MM.1S (cell line): ENCODE measurements at regions not wholly inside any gene's neighbourhood (a gene's known extent, or its start where the extent isn't known, plus 50 kb on each side); places are given as distances from the start of the nearest gene placed in this dataset.
"Not testable (repeated sequence)": the region's sequence is repeated elsewhere in the genome, so short reads cannot be mapped to it uniquely, and the experiment has no call there.

Experiments used
- DNase-seq: peaks from one replicate; pipeline ENCODE4 v3.0.0-alpha.2; 2015
- H2AFZ ChIP-seq: fragments of 300-600 bp; sonication (generic); 2 replicates; pipeline ENCODE4 v1.6.0; 2016; ENCODE audit warnings: antibody characterized with exemption, low read length
- H3F3A ChIP-seq: fragments of 300-600 bp; sonication (generic); 2 replicates; pipeline ENCODE4 v1.6.1; 2016; ENCODE audit warnings: mild to moderate bottlenecking, antibody characterized with exemption, low read length, moderate library complexity, mixed read lengths; ENCODE audit not compliant: insufficient read depth
- H3K27ac ChIP-seq: fragments of 300-600 bp; sonication (generic); 2 replicates; pipeline ENCODE4 v1.5.1; 2016; ENCODE audit warnings: mild to moderate bottlenecking, low read length
- H3K27me3 ChIP-seq: fragments of 300-600 bp; sonication (generic); replicated peaks from 2 replicates; pipeline ENCODE4 v1.6.0; 2016; ENCODE audit warnings: low read length; ENCODE audit not compliant: insufficient read depth
- H3K36me3 ChIP-seq: fragments of 300-600 bp; sonication (generic); replicated peaks from 2 replicates; pipeline ENCODE4 v1.6.1; 2016; ENCODE audit warnings: mild to moderate bottlenecking, low read length, mixed read lengths; ENCODE audit not compliant: insufficient read depth
- H3K4me1 ChIP-seq: fragments of 300-600 bp; sonication (generic); 2 replicates; pipeline ENCODE4 v1.6.1; 2016; ENCODE audit warnings: low read length, mixed read lengths
- H3K4me2 ChIP-seq: fragments of 300-600 bp; sonication (generic); 2 replicates; pipeline ENCODE4 v1.6.0; 2016; ENCODE audit warnings: low read depth, low read length
- H3K4me3 ChIP-seq: fragments of 300-600 bp; sonication (generic); 2 replicates; pipeline ENCODE4 v1.5.1; 2016; ENCODE audit warnings: low read length, mixed read lengths
- H3K79me2 ChIP-seq: fragments of 300-600 bp; sonication (generic); 2 replicates; pipeline ENCODE4 v1.6.1; 2016; ENCODE audit warnings: mixed run types, low read length, mixed read lengths
- H3K9ac ChIP-seq: fragments of 300-600 bp; sonication (generic); 2 replicates; pipeline ENCODE4 v1.6.1; 2016; ENCODE audit warnings: low read length, mixed read lengths
- H3K9me2 ChIP-seq: fragments of 300-600 bp; sonication (generic); replicated peaks from 2 replicates; pipeline ENCODE4 v1.6.1; 2016; ENCODE audit warnings: mild to moderate bottlenecking, low read length, mixed read lengths; ENCODE audit not compliant: insufficient read depth
- H3K9me3 ChIP-seq: fragments of 300-600 bp; sonication (generic); replicated peaks from 2 replicates; pipeline ENCODE4 v1.6.1; 2016; ENCODE audit warnings: mild to moderate bottlenecking, low read length, mixed read lengths; ENCODE audit not compliant: insufficient read depth
- H4K20me1 ChIP-seq: fragments of 300-600 bp; sonication (generic); 2 replicates; pipeline ENCODE4 v1.6.1; 2016; ENCODE audit warnings: mild to moderate bottlenecking, low read length, moderate library complexity, mixed read lengths; ENCODE audit not compliant: insufficient read depth
- CTCF ChIP-seq: fragments of 300-600 bp; sonication (generic); IDR thresholded peaks from 2 replicates; pipeline ENCODE4 v1.5.1; 2016; ENCODE audit warnings: antibody characterized with exemption, low read length, mixed read lengths
- EZH2 ChIP-seq: fragments of 300-600 bp; sonication (generic); optimal IDR thresholded peaks from 2 replicates; pipeline ENCODE3; 2017; ENCODE audit warnings: low read depth, mild to moderate bottlenecking, antibody characterized with exemption, low read length, mixed read lengths
- EZH2phosphoT487 ChIP-seq: fragments of 300-600 bp; sonication (generic); IDR thresholded peaks from 2 replicates; pipeline ENCODE4 v1.6.1; 2018; ENCODE audit warnings: antibody characterized with exemption, low read length

- Histone ChIP-seq H3K27ac (peak overlapping the region; percentile 85), H3F3A (peaks cover 46% of the 10 kb centered on the region), H3K4me2 (peak overlapping the region; percentile 70), H4K20me1 (no peaks in the 10 kb centered on the region), H3K36me3 (no peaks in the 10 kb centered on the region), H3K9ac (peak overlapping the region; percentile 50), H3K9me3 (no peaks in the 10 kb centered on the region), H2AFZ (peak overlapping the region; percentile 55; the same call in 1 of the 2 replicates), H3K9me2 (no peaks in the 10 kb centered on the region), H3K27me3 (no peaks in the 10 kb centered on the region), H3K79me2 (peaks cover 16% of the 10 kb centered on the region; the same call in 1 of the 2 replicates), H3K4me1 (peaks cover 75% of the 10 kb centered on the region), H3K4me3 (no peak overlapping the region; the same call in 1 of the 2 replicates)
- DNase-seq: no peak
- TF ChIP-seq EZH2: no peak
Observed at GRCh38 chr1:178580876-178581275, 68.0 kb downstream of the TEX35 start.

GRCh38 chr1:178581351-178582303, 68.7 kb downstream of the TEX35 start:
- no peak for TF ChIP-seq EZH2phosphoT487
- no peak for TF ChIP-seq EZH2
- TF ChIP-seq CTCF: peak; percentile 28
- Histone ChIP-seq H2AFZ (peak overlapping the region; percentile 55; the same call in 1 of the 2 replicates), H3K9me3 (no peaks in the 10 kb centered on the region), H3K27me3 (no peaks in the 10 kb centered on the region), H4K20me1 (no peaks in the 10 kb centered on the region), H3F3A (peaks cover 46% of the 10 kb centered on the region), H3K79me2 (peaks cover 11% of the 10 kb centered on the region; the same call in 1 of the 2 replicates), H3K36me3 (no peaks in the 10 kb centered on the region), H3K27ac (peak overlapping the region; percentile 85), H3K9ac (peak overlapping the region; percentile 50; the same call in 1 of the 2 replicates), H3K9me2 (no peaks in the 10 kb centered on the region), H3K4me3 (peak overlapping the region; percentile 10), H3K4me2 (peak overlapping the region; percentile 70), H3K4me1 (peaks cover 68% of the 10 kb centered on the region)
- peak; percentile 93 for DNase-seq

GRCh38 chr1:178587096-178587495, 74.2 kb downstream of the TEX35 start:
- H3K36me3 ChIP-seq: no peaks in the 10 kb centered on the region
- no peak overlapping the region for H3K27ac ChIP-seq
- H2AFZ ChIP-seq: no peak overlapping the region
- peaks cover 15% of the 10 kb centered on the region for H3K4me1 ChIP-seq
- H3K9ac ChIP-seq: no peak overlapping the region
- no peaks in the 10 kb centered on the region for H3K9me2 ChIP-seq
- TF ChIP-seq CTCF (no peak), EZH2 (no peak), EZH2phosphoT487 (no peak)
- no peak overlapping the region for H3K4me2 ChIP-seq
- H3K4me3 ChIP-seq: no peak overlapping the region
- no peaks in the 10 kb centered on the region for H4K20me1 ChIP-seq
- H3K27me3 ChIP-seq: no peaks in the 10 kb centered on the region
- H3K79me2 ChIP-seq: no peaks in the 10 kb centered on the region
- peaks cover 3% of the 10 kb centered on the region; the same call in 1 of the 2 replicates for H3F3A ChIP-seq
- H3K9me3 ChIP-seq: no peaks in the 10 kb centered on the region
- no peak for DNase-seq

- no peak overlapping the region for H2AFZ ChIP-seq
- no peaks in the 10 kb centered on the region for H4K20me1 ChIP-seq
- no peak overlapping the region for H3K4me2 ChIP-seq
- no peak for TF ChIP-seq EZH2phosphoT487
- TF ChIP-seq CTCF: no peak
- no peak for TF ChIP-seq EZH2
- H3K4me3 ChIP-seq: no peak overlapping the region
- H3K9me2 ChIP-seq: no peaks in the 10 kb centered on the region
- no peaks in the 10 kb centered on the region for H3K36me3 ChIP-seq
- no peaks in the 10 kb centered on the region for H3K27me3 ChIP-seq
- H3K9ac ChIP-seq: no peak overlapping the region
- no peaks in the 10 kb centered on the region for H3K9me3 ChIP-seq
- peaks cover 7% of the 10 kb centered on the region for H3K4me1 ChIP-seq
- no peak for DNase-seq
- no peak overlapping the region for H3K27ac ChIP-seq
- no peaks in the 10 kb centered on the region for H3K79me2 ChIP-seq
- H3F3A ChIP-seq: no peaks in the 10 kb centered on the region
Observed at GRCh38 chr1:178587975-178588374, 75.1 kb downstream of the TEX35 start.

- H4K20me1 ChIP-seq, H3K79me2 ChIP-seq, H3K9me3 ChIP-seq, H3K4me1 ChIP-seq, H3K27ac ChIP-seq, H2AFZ ChIP-seq, H3K27me3 ChIP-seq, H3K9me2 ChIP-seq, H3K9ac ChIP-seq, H3K4me3 ChIP-seq, DNase-seq, H3K4me2 ChIP-seq, H3F3A ChIP-seq, H3K36me3 ChIP-seq: not testable (repeated sequence)
Observed at GRCh38 chr1:178589042-178589441, 76.1 kb downstream of the TEX35 start.
